OCI-LY7 (cell line): ENCODE measurements at regions not wholly inside any gene's neighbourhood (a gene's known extent, or its start where the extent isn't known, plus 50 kb on each side); places are given as distances from the start of the nearest gene placed in this dataset.

Experiments used
- CTCF ChIP-seq: fragments of 200-600 bp; sonication (generic); conservative IDR thresholded peaks from 2 replicates; pipeline ENCODE4 v1.5.1; 2014; ENCODE audit warnings: mild to moderate bottlenecking, antibody characterized with exemption, low read length, moderate library complexity, mixed read lengths
- EZH2phosphoT487 ChIP-seq: fragments of 200-600 bp; sonication (generic); IDR thresholded peaks from 2 replicates; pipeline ENCODE4 v1.6.1; 2018; ENCODE audit warnings: low read depth, borderline replicate concordance, mild to moderate bottlenecking, mixed run types, antibody characterized with exemption, low read length, moderate library complexity, mixed read lengths

GRCh38 chr17:55624772-55625433 lies 97.8 kb downstream of the TMEM100 start:
- TF ChIP-seq CTCF (no peak), EZH2phosphoT487 (no peak)
